Breast epithelium (tissue), 3 donors: ENCODE measurements at regions not wholly inside any gene's neighbourhood (a gene's known extent, or its start where the extent isn't known, plus 50 kb on each side); places are given as distances from the start of the nearest gene placed in this dataset.

Source experiments
- CTCF ChIP-seq, 3 donors: fragments of 450-650 bp; IDR thresholded peaks; one replicate each; pipeline ENCODE4 v1.5.1; 2016 to 2017; ENCODE audit warnings: antibody characterized with exemption in 3 of 3, mild to moderate bottlenecking in 3 of 3, moderate library complexity in 3 of 3
- POLR2A ChIP-seq: fragments of 450-650 bp; IDR thresholded peaks from one replicate; pipeline ENCODE4 v1.6.1; 2016; ENCODE audit warnings: antibody characterized with exemption, mild to moderate bottlenecking, moderate library complexity
- POLR2AphosphoS5 ChIP-seq, 3 donors: sonication (generic); formaldehyde crosslinking; IDR thresholded peaks; one replicate each; pipeline ENCODE4 v1.6.1; 2017; ENCODE audit warnings: antibody characterized with exemption in 3 of 3

DNA sequence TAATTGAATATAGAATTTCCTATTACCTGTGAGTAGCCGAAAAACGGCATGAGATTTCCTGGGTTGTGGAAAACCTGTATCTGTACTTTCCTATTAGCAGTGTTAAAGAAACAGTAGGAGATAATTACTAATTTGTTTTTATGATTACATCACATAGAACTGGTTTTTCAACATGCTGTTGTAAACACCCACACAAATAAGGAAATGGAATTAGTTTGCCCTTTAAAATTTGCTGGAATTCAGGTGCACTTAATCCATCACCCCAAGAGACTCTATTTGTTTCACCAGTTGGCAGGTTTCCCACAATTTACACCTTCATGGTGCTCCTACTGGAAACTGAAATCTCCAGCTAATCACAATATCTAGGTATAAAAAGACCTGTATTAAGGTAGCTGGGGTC lies 274.1 kb upstream of the SLC8A1 start:
- TF ChIP-seq CTCF (IDR thresholded peaks at IDR 0.05) (no peak), POLR2AphosphoS5 (IDR thresholded peaks at IDR 0.05) (no peak), POLR2A (no peak)
